ENCODE measurements at regions not wholly inside any gene's neighbourhood (a gene's known extent, or its start where the extent isn't known, plus 50 kb on each side); places are given as distances from the start of the nearest gene placed in this dataset.

DNA sequence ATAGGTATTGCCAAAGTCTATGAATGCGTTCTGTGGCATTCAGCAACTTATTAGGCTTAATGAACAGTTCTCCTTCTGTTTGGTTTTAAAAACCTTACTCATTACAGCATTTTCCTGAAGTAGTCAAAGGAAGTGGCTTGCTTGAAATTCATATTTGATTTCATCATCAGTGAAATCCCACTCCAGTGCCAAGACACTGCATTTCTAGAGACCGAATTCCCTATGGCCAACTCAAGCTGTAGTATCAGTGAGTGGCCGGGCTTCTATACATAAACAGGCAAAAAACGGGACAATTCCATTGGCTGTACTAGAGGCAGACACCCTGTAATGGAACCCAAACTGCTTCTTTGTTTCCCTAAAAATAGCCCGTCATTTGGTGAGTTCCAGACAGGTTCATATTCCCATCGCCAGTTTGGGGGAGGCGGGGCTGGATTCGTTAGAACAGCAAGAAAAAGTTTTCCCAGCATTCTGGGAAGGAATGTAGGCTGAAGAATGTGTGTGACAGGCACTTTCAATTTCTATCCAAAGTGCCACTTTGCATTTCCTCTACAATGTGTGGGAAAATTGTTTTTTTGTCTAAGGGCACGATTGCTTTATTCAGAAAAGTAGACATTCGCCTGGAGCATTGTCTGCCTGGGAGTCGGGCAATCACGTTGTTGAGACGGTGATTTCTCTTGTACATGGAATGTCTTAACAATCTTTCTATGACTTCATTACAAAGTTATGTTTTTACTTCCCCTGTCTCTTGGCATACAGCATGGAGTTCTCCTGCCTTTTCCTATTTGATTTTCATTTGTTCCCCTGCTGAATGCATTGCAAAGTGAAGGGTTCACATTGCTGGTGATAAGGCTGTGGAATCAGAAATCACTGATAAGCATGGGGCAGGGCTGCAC, 141.8 kb upstream of the MAST4 start:
- peak overlapping the region in 1 of 4 donors; percentile 1 for H3K4me3 ChIP-seq
- no peak overlapping the region for H3K27ac ChIP-seq
- DNase-seq, result peak in 1 of 2 donors; percentile 26
- no peaks in the 10 kb centered on the region for H3K27me3 ChIP-seq
- intact Hi-C loops (cut with DNase I; ENCODE audit: low total_unique reads), result no loop called here
- H3K9me3 ChIP-seq, result peaks cover 0 to 4% (median 0%) of the 10 kb centered on the region in 4 donors
- 45 to 64% (median 51%) methylated on average over 13 of the region's 13 CpGs for whole genome bisulfite sequencing, 5 donors
- H3K4me1 ChIP-seq, result no peaks in the 10 kb centered on the region
- no peaks in the 10 kb centered on the region for H3K36me3 ChIP-seq
- TF ChIP-seq, protein P1, sequence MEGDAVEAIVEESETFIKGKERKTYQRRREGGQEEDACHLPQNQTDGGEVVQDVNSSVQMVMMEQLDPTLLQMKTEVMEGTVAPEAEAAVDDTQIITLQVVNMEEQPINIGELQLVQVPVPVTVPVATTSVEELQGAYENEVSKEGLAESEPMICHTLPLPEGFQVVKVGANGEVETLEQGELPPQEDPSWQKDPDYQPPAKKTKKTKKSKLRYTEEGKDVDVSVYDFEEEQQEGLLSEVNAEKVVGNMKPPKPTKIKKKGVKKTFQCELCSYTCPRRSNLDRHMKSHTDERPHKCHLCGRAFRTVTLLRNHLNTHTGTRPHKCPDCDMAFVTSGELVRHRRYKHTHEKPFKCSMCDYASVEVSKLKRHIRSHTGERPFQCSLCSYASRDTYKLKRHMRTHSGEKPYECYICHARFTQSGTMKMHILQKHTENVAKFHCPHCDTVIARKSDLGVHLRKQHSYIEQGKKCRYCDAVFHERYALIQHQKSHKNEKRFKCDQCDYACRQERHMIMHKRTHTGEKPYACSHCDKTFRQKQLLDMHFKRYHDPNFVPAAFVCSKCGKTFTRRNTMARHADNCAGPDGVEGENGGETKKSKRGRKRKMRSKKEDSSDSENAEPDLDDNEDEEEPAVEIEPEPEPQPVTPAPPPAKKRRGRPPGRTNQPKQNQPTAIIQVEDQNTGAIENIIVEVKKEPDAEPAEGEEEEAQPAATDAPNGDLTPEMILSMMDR (IDR thresholded peaks at IDR 0.05), result no peak
- no peak for TF ChIP-seq POLR2A (IDR thresholded peaks at IDR 0.05)
- no peak for TF ChIP-seq POLR2AphosphoS5 (IDR thresholded peaks at IDR 0.05)
- TF ChIP-seq EP300 (IDR thresholded peaks at IDR 0.05), result no peak

DNA sequence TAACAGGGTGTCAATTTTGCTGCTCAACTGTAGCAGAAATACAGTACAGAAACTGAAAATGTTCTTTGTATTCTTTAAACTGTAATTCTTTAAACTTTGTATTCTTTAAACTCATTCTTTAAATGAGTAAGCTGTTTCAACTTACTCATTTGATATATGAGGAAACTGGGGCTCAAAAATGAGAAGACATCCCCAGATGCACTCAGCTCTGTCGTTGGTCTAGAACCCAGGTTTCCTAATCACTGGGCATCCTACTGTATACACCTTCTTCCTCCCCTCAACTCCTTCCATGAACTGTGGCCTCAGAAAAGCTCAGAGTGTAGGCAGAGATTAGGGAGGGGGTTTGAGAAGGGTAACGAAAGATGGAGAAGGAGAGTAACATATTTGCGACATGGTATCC, 136.5 kb upstream of the MAST4 start:
- intact Hi-C loops (cut with DNase I; ENCODE audit: low total_unique reads), result no loop called here
- WGBS, 5 donors, result 74 to 96% (median 86%) methylated on average over 3 of the region's 3 CpGs
- Histone ChIP-seq H3K4me1 (no peaks in the 10 kb centered on the region), H3K4me3 (no peak overlapping the region), H3K27ac (no peak overlapping the region), H3K9me3 (no peaks in the 10 kb centered on the region), H3K36me3 (no peaks in the 10 kb centered on the region), H3K27me3 (no peaks in the 10 kb centered on the region)
- TF ChIP-seq, protein P1 (IDR thresholded peaks at IDR 0.05), result no peak
- TF ChIP-seq POLR2A (IDR thresholded peaks at IDR 0.05) (no peak), POLR2AphosphoS5 (IDR thresholded peaks at IDR 0.05) (no peak), EP300 (IDR thresholded peaks at IDR 0.05) (no peak)
- no peak for DNase-seq

DNA sequence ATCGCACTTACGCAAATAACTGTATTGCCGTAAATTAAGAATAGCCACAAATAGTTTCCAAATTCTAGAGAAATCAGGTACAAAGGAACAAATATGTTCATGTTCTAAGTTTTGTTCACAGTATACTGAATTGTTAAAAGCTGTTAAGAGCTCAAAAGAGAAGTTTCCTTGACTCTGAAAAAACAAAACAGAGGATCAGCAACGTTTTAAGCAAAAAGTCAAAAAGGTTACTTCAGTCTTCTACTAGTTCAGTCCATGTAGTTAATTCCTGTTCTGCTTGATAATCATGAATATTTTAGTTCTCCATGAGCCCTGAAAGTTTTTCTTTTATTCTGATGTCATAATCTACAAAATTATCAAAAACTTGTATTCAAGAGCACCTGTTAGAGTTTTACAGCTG, 128.6 kb upstream of the MAST4 start:
- Histone ChIP-seq H3K36me3 (no peaks in the 10 kb centered on the region), H3K4me1 (no peaks in the 10 kb centered on the region), H3K27ac (no peak overlapping the region), H3K9me3 (peaks cover 0 to 23% (median 13%) of the 10 kb centered on the region in 4 donors), H3K27me3 (no peaks in the 10 kb centered on the region), H3K4me3 (no peak overlapping the region)
- WGBS, 5 donors, result 79 to 91% (median 88%) methylated on average over 4 of the region's 4 CpGs
- intact Hi-C loops (cut with DNase I; ENCODE audit: low total_unique reads), result no loop called here
- no peak for DNase-seq
- TF ChIP-seq POLR2A (IDR thresholded peaks at IDR 0.05) (no peak), POLR2AphosphoS5 (IDR thresholded peaks at IDR 0.05) (no peak), EP300 (IDR thresholded peaks at IDR 0.05) (no peak)
- TF ChIP-seq, protein P1 (IDR thresholded peaks at IDR 0.05), result no peak

DNA sequence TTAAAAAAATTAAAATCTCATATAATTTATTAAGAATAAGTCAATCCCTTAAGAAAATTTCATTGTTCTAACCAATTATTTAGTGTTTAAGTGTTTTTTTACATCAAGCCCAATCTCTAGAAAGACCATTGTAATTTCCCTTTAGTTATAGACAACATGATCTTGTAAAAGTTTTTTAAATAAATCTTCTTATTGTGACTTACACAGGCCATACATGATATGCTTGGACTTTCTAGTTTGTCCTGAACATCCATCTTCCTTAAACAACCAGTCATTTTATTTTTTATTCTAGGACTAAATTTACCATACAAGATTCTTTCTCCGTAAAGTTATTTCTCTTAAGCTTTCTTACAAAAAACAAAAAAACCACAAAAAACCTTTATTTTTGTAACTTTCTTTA, 126.5 kb upstream of the MAST4 start:
- H3K4me3 ChIP-seq, result no peak overlapping the region
- DNase-seq, result no peak
- intact Hi-C loops (cut with DNase I; ENCODE audit: low total_unique reads), result no loop called here
- peaks cover 0 to 23% (median 13%) of the 10 kb centered on the region in 4 donors for H3K9me3 ChIP-seq
- no peaks in the 10 kb centered on the region for H3K4me1 ChIP-seq
- TF ChIP-seq EP300 (IDR thresholded peaks at IDR 0.05) (no peak), POLR2AphosphoS5 (IDR thresholded peaks at IDR 0.05) (no peak), POLR2A (IDR thresholded peaks at IDR 0.05) (no peak)
- TF ChIP-seq, protein P1 (IDR thresholded peaks at IDR 0.05), result no peak
- H3K27me3 ChIP-seq, result no peaks in the 10 kb centered on the region
- H3K36me3 ChIP-seq, result no peaks in the 10 kb centered on the region
- H3K27ac ChIP-seq, result no peak overlapping the region
- WGBS, 5 donors, result 92 to 100% (median 93%) methylated on average over 1 of the region's 1 CpG

Measured in stomach (tissue), 8 donors.